ENCODE measurements at regions not wholly inside any gene's neighbourhood (a gene's known extent, or its start where the extent isn't known, plus 50 kb on each side); places are given as distances from the start of the nearest gene placed in this dataset.

- Histone ChIP-seq H2AFZ (ENCODE audit: low read depth, low read length) (no peak overlapping the region), H3K9me1 (replicated peaks; ENCODE audit: control insufficient read depth, extremely low read depth, insufficient read depth, low read length) (no peaks in the 10 kb centered on the region), H3K36me3 (ENCODE audit: control insufficient read depth in 2 of 2, extremely low read depth in 1 of 2, insufficient read depth in 2 of 2, low read length in 2 of 2) (no peaks in the 10 kb centered on the region), H3K27ac (ENCODE audit: insufficient read depth, low read depth, low read length) (no peak overlapping the region), H3K9ac (replicated peaks; ENCODE audit: extremely low read depth, insufficient read depth, low read length) (no peak overlapping the region), H3K4me2 (ENCODE audit: insufficient read depth, low read length) (no peak overlapping the region), H3K4me1 (ENCODE audit: control insufficient read depth, extremely low read depth, insufficient read depth, low read length) (no peaks in the 10 kb centered on the region), H3K4me3 (replicated peaks in 1 of 3; ENCODE audit: insufficient read depth in 1 of 3, low read depth in 1 of 3, low read length in 3 of 3) (no peak overlapping the region), H3K9me3 (replicated peaks; ENCODE audit: control insufficient read depth, insufficient read depth, low read length) (no peaks in the 10 kb centered on the region), H3K27me3 (ENCODE audit: control insufficient read depth in 2 of 2, insufficient read depth in 2 of 2, low read length in 2 of 2) (no peaks in the 10 kb centered on the region), H4K20me1 (replicated peaks; ENCODE audit: control insufficient read depth, extremely low read depth, insufficient read depth, low read length) (no peaks in the 10 kb centered on the region), H3K79me2 (ENCODE audit: control insufficient read depth, insufficient read depth, low read length) (no peaks in the 10 kb centered on the region)
- ChIA-PET POLR2A (no interaction called here), CTCF (no interaction called here)
- dilution Hi-C loops (cut with MboI; ENCODE audit: extremely low pct_ligation_motif_present, low sequenced_read_pairs) (no loop called here), intact Hi-C loops (cut with micrococcal nuclease) (no loop called here)
- FAIRE-seq (no peak), DNase-seq (ENCODE audit: low read depth, low spot score) (no peak)
- no TSS peak for BruUV-seq (replicated peaks)
- TF ChIP-seq MYC (IDR thresholded peaks at IDR 0.05; ENCODE audit: low read depth, low read length) (no peak), JUN (IDR thresholded peaks at IDR 0.05; ENCODE audit: borderline replicate concordance, insufficient read depth, insufficient read length, low read depth) (no peak), GATA2 (IDR thresholded peaks at IDR 0.05; ENCODE audit: insufficient read depth, insufficient read length, low read depth, low read length) (no peak), FOS (IDR thresholded peaks at IDR 0.05; ENCODE audit: borderline replicate concordance, insufficient read depth, low read length) (no peak), POLR2AphosphoS5 (IDR thresholded peaks at IDR 0.05; ENCODE audit: insufficient read depth, low read depth, low read length) (no peak), CTCF (IDR thresholded peaks at IDR 0.05; ENCODE audit: extremely low read depth in 1 of 2, insufficient read depth in 1 of 2, low read depth in 1 of 2, low read length in 2 of 2) (no peak), MAX (IDR thresholded peaks at IDR 0.05; ENCODE audit: insufficient read depth, insufficient read length) (no peak), EZH2 (IDR thresholded peaks at IDR 0.05; ENCODE audit: borderline replicate concordance, low read depth, low read length, severe bottlenecking) (no peak), POLR2A (IDR thresholded peaks at IDR 0.05; ENCODE audit: low read depth, low read length) (no peak)
Observed at GRCh38 chr16:51531271-51531670, 380.2 kb upstream of the SALL1 start.

Data from endothelial cell of umbilical vein (primary cell).